ENCODE measurements at regions not wholly inside any gene's neighbourhood (a gene's known extent, or its start where the extent isn't known, plus 50 kb on each side); places are given as distances from the start of the nearest gene placed in this dataset.
"Not testable (repeated sequence)": the region's sequence is repeated elsewhere in the genome, so short reads cannot be mapped to it uniquely, and the experiment has no call there.

GRCh38 chr9:18319918-18320445 is 154.0 kb upstream of the ADAMTSL1 start:
- no peak overlapping the region for H3K9ac ChIP-seq (ENCODE audit: low read length)
- H3K9me3 ChIP-seq (ENCODE audit: control insufficient read depth, low read depth, low read length): no peaks in the 10 kb centered on the region
- H3K36me3 ChIP-seq (ENCODE audit: control insufficient read depth, low read depth, low read length): no peaks in the 10 kb centered on the region
- H3K27me3 ChIP-seq (ENCODE audit: control insufficient read depth, insufficient read depth, low read length): no peaks in the 10 kb centered on the region
- no peak overlapping the region for H3K27ac ChIP-seq (ENCODE audit: low read length)
- no peaks in the 10 kb centered on the region for H3K4me1 ChIP-seq (ENCODE audit: control insufficient read depth, low read depth, low read length)
- H3K4me3 ChIP-seq (ENCODE audit: low read length): no peak overlapping the region

- Histone ChIP-seq H3K27ac (ENCODE audit: low read length) (no peak overlapping the region), H3K9ac (ENCODE audit: low read length) (no peak overlapping the region), H3K9me3 (ENCODE audit: control insufficient read depth, low read depth, low read length) (no peaks in the 10 kb centered on the region), H3K4me3 (ENCODE audit: low read length) (no peak overlapping the region), H3K4me1 (ENCODE audit: control insufficient read depth, low read depth, low read length) (no peaks in the 10 kb centered on the region), H3K27me3 (ENCODE audit: control insufficient read depth, insufficient read depth, low read length) (no peaks in the 10 kb centered on the region), H3K36me3 (ENCODE audit: control insufficient read depth, low read depth, low read length) (no peaks in the 10 kb centered on the region)
Measured at GRCh38 chr9:18324928-18325745, 148.8 kb upstream of the ADAMTSL1 start.

- H3K9me3 ChIP-seq (ENCODE audit: control insufficient read depth, low read depth, low read length); H3K27ac ChIP-seq (ENCODE audit: low read length); H3K4me1 ChIP-seq (ENCODE audit: control insufficient read depth, low read depth, low read length); H3K36me3 ChIP-seq (ENCODE audit: control insufficient read depth, low read depth, low read length); H3K27me3 ChIP-seq (ENCODE audit: control insufficient read depth, insufficient read depth, low read length); H3K4me3 ChIP-seq (ENCODE audit: low read length); H3K9ac ChIP-seq (ENCODE audit: low read length): not testable (repeated sequence)
Measured at GRCh38 chr9:18325746-18326011, 148.3 kb upstream of the ADAMTSL1 start.

- H3K9me3 ChIP-seq (ENCODE audit: control insufficient read depth, low read depth, low read length): no peaks in the 10 kb centered on the region
- H3K27ac ChIP-seq (ENCODE audit: low read length): no peak overlapping the region
- peaks cover 6% of the 10 kb centered on the region for H3K4me1 ChIP-seq (ENCODE audit: control insufficient read depth, low read depth, low read length)
- H3K27me3 ChIP-seq (ENCODE audit: control insufficient read depth, insufficient read depth, low read length): no peaks in the 10 kb centered on the region
- H3K9ac ChIP-seq (ENCODE audit: low read length): no peak overlapping the region
- H3K36me3 ChIP-seq (ENCODE audit: control insufficient read depth, low read depth, low read length): no peaks in the 10 kb centered on the region
- no peak overlapping the region for H3K4me3 ChIP-seq (ENCODE audit: low read length)
Measured at GRCh38 chr9:18327121-18327520, 146.8 kb upstream of the ADAMTSL1 start.

- Histone ChIP-seq H3K4me3 (ENCODE audit: low read length) (no peak overlapping the region), H3K36me3 (ENCODE audit: control insufficient read depth, low read depth, low read length) (no peaks in the 10 kb centered on the region), H3K27me3 (ENCODE audit: control insufficient read depth, insufficient read depth, low read length) (no peaks in the 10 kb centered on the region), H3K4me1 (ENCODE audit: control insufficient read depth, low read depth, low read length) (peaks cover 17% of the 10 kb centered on the region), H3K27ac (ENCODE audit: low read length) (no peak overlapping the region), H3K9me3 (ENCODE audit: control insufficient read depth, low read depth, low read length) (no peaks in the 10 kb centered on the region), H3K9ac (ENCODE audit: low read length) (no peak overlapping the region)
Measured at GRCh38 chr9:18330401-18331309, 143.3 kb upstream of the ADAMTSL1 start.

GRCh38 chr9:18331310-18331684 is 142.7 kb upstream of the ADAMTSL1 start:
- Histone ChIP-seq H3K27ac (ENCODE audit: low read length) (no peak overlapping the region), H3K36me3 (ENCODE audit: control insufficient read depth, low read depth, low read length) (no peaks in the 10 kb centered on the region), H3K9ac (ENCODE audit: low read length) (no peak overlapping the region), H3K27me3 (ENCODE audit: control insufficient read depth, insufficient read depth, low read length) (no peaks in the 10 kb centered on the region), H3K4me3 (ENCODE audit: low read length) (no peak overlapping the region), H3K4me1 (ENCODE audit: control insufficient read depth, low read depth, low read length) (peaks cover 17% of the 10 kb centered on the region), H3K9me3 (ENCODE audit: control insufficient read depth, low read depth, low read length) (no peaks in the 10 kb centered on the region)

GRCh38 chr9:18331808-18332209 is 142.1 kb upstream of the ADAMTSL1 start:
- H3K27me3 ChIP-seq (ENCODE audit: control insufficient read depth, insufficient read depth, low read length): no peaks in the 10 kb centered on the region
- H3K9me3 ChIP-seq (ENCODE audit: control insufficient read depth, low read depth, low read length): no peaks in the 10 kb centered on the region
- peaks cover 17% of the 10 kb centered on the region for H3K4me1 ChIP-seq (ENCODE audit: control insufficient read depth, low read depth, low read length)
- H3K27ac ChIP-seq (ENCODE audit: low read length): no peak overlapping the region
- no peak overlapping the region for H3K4me3 ChIP-seq (ENCODE audit: low read length)
- no peak overlapping the region for H3K9ac ChIP-seq (ENCODE audit: low read length)
- H3K36me3 ChIP-seq (ENCODE audit: control insufficient read depth, low read depth, low read length): no peaks in the 10 kb centered on the region

- Histone ChIP-seq H3K9ac (ENCODE audit: low read length) (no peak overlapping the region), H3K27ac (ENCODE audit: low read length) (no peak overlapping the region), H3K4me3 (ENCODE audit: low read length) (no peak overlapping the region), H3K36me3 (ENCODE audit: control insufficient read depth, low read depth, low read length) (no peaks in the 10 kb centered on the region), H3K9me3 (ENCODE audit: control insufficient read depth, low read depth, low read length) (no peaks in the 10 kb centered on the region), H3K27me3 (ENCODE audit: control insufficient read depth, insufficient read depth, low read length) (no peaks in the 10 kb centered on the region), H3K4me1 (ENCODE audit: control insufficient read depth, low read depth, low read length) (peaks cover 17% of the 10 kb centered on the region)
Measured at GRCh38 chr9:18333157-18333556, 140.8 kb upstream of the ADAMTSL1 start.

GRCh38 chr9:18335825-18336224 is 138.1 kb upstream of the ADAMTSL1 start:
- no peaks in the 10 kb centered on the region for H3K36me3 ChIP-seq (ENCODE audit: control insufficient read depth, low read depth, low read length)
- H3K9ac ChIP-seq (ENCODE audit: low read length): no peak overlapping the region
- no peaks in the 10 kb centered on the region for H3K27me3 ChIP-seq (ENCODE audit: control insufficient read depth, insufficient read depth, low read length)
- peaks cover 4% of the 10 kb centered on the region for H3K9me3 ChIP-seq (ENCODE audit: control insufficient read depth, low read depth, low read length)
- peaks cover 16% of the 10 kb centered on the region for H3K4me1 ChIP-seq (ENCODE audit: control insufficient read depth, low read depth, low read length)
- no peak overlapping the region for H3K4me3 ChIP-seq (ENCODE audit: low read length)
- H3K27ac ChIP-seq (ENCODE audit: low read length): no peak overlapping the region

GRCh38 chr9:18338042-18338441 is 135.9 kb upstream of the ADAMTSL1 start:
- Histone ChIP-seq H3K36me3 (ENCODE audit: control insufficient read depth, low read depth, low read length) (no peaks in the 10 kb centered on the region), H3K27ac (ENCODE audit: low read length) (no peak overlapping the region), H3K4me3 (ENCODE audit: low read length) (no peak overlapping the region), H3K9me3 (ENCODE audit: control insufficient read depth, low read depth, low read length) (peaks cover 4% of the 10 kb centered on the region), H3K4me1 (ENCODE audit: control insufficient read depth, low read depth, low read length) (peaks cover 7% of the 10 kb centered on the region), H3K9ac (ENCODE audit: low read length) (no peak overlapping the region), H3K27me3 (ENCODE audit: control insufficient read depth, insufficient read depth, low read length) (no peaks in the 10 kb centered on the region)

GRCh38 chr9:18343784-18344183 is 130.2 kb upstream of the ADAMTSL1 start:
- no peak overlapping the region for H3K27ac ChIP-seq (ENCODE audit: low read length)
- no peak overlapping the region for H3K9ac ChIP-seq (ENCODE audit: low read length)
- H3K27me3 ChIP-seq (ENCODE audit: control insufficient read depth, insufficient read depth, low read length): no peaks in the 10 kb centered on the region
- H3K4me1 ChIP-seq (ENCODE audit: control insufficient read depth, low read depth, low read length): peaks cover 3% of the 10 kb centered on the region
- H3K4me3 ChIP-seq (ENCODE audit: low read length): no peak overlapping the region
- peaks cover 4% of the 10 kb centered on the region for H3K9me3 ChIP-seq (ENCODE audit: control insufficient read depth, low read depth, low read length)
- no peaks in the 10 kb centered on the region for H3K36me3 ChIP-seq (ENCODE audit: control insufficient read depth, low read depth, low read length)
